ENCODE measurements at regions not wholly inside any gene's neighbourhood (a gene's known extent, or its start where the extent isn't known, plus 50 kb on each side); places are given as distances from the start of the nearest gene placed in this dataset.

- DNase-seq (ENCODE audit: low spot score) (no peak), ATAC-seq (ENCODE audit: low FRiP score) (no peak)
- TF ChIP-seq, protein P1, sequence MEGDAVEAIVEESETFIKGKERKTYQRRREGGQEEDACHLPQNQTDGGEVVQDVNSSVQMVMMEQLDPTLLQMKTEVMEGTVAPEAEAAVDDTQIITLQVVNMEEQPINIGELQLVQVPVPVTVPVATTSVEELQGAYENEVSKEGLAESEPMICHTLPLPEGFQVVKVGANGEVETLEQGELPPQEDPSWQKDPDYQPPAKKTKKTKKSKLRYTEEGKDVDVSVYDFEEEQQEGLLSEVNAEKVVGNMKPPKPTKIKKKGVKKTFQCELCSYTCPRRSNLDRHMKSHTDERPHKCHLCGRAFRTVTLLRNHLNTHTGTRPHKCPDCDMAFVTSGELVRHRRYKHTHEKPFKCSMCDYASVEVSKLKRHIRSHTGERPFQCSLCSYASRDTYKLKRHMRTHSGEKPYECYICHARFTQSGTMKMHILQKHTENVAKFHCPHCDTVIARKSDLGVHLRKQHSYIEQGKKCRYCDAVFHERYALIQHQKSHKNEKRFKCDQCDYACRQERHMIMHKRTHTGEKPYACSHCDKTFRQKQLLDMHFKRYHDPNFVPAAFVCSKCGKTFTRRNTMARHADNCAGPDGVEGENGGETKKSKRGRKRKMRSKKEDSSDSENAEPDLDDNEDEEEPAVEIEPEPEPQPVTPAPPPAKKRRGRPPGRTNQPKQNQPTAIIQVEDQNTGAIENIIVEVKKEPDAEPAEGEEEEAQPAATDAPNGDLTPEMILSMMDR (IDR thresholded peaks at IDR 0.05): no peak
These were observed 1004.4 kb upstream of the ALCAM start for GRCh38 chr3:104362319-104362718.

DNA sequence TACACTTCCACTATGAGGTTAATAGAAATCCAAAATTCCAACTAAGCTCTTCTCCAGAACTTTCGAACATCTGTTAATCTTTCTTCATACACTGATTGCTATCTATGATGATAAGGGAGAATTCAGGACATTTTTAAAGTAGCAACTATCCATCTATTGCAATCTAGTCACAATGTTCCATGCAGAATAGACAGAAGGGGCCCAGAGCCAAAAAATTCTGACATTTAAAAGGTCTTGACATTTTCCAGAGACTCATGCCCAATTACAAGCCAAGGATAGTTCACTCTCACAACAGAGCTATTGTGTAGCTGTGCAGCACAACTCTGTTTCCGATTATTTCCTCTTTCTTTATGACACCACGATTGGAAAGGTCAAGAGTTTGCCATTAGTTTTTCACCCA is 999.7 kb upstream of the ALCAM start:
- TF ChIP-seq, protein P1 (IDR thresholded peaks at IDR 0.05): no peak
- DNase-seq (ENCODE audit: low spot score): no peak
- no peak for ATAC-seq (ENCODE audit: low FRiP score)

DNA sequence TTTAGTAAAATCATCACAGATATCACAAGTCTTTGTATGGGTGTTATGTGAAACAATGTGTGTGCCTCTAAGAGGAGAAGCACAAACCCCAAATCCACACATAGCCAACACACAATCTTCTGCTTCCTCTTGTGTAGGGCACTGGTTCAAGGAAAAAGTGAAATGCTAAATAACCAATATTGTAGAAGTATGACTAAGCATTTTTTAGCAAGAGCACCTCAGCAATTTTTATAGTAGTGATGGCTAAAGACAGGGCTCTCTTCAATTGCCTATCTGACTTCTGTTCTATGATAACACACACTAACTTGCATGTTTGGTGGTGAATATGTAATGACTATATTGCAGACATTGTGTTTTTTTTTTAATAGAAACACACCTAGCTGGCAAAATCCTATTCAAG is 997.9 kb upstream of the ALCAM start:
- DNase-seq (ENCODE audit: low spot score) (no peak), ATAC-seq (ENCODE audit: low FRiP score) (no peak)
- TF ChIP-seq, protein P1 (IDR thresholded peaks at IDR 0.05): no peak

DNA sequence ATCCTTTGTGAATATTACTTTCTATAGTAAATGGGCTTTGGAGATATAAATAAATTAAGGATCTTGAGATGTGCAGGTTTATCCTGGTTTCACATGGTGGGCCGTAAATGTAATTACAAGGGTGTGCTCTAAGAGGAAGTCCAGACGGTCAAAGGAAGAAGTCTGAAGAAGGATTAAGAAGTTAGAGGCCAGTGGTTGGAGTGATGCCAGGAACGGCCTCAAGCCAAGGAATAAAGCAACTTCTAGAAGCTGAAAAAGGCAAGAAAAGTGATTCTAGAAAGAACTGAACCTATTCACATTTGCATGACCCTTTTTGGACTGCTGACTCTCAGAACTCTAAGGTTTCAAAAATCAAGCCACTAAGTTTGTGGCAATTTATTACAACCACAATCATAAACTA is 981.3 kb upstream of the ALCAM start:
- TF ChIP-seq, protein P1 (IDR thresholded peaks at IDR 0.05): no peak
- DNase-seq (ENCODE audit: low spot score) (no peak), ATAC-seq (ENCODE audit: low FRiP score) (no peak)

GRCh38 chr3:104388619-104389018 is 978.1 kb upstream of the ALCAM start:
- TF ChIP-seq, protein P1 (IDR thresholded peaks at IDR 0.05): no peak
- no peak for DNase-seq (ENCODE audit: low spot score)
- ATAC-seq (ENCODE audit: low FRiP score): no peak

- TF ChIP-seq, protein P1 (IDR thresholded peaks at IDR 0.05): no peak
- DNase-seq (ENCODE audit: low spot score) (no peak), ATAC-seq (ENCODE audit: low FRiP score) (no peak)
These were observed 974.4 kb upstream of the ALCAM start for GRCh38 chr3:104392327-104392726.

GRCh38 chr3:104396974-104397669 is 969.6 kb upstream of the ALCAM start:
- no peak for DNase-seq (ENCODE audit: low spot score)
- TF ChIP-seq, protein P1 (IDR thresholded peaks at IDR 0.05): no peak
- ATAC-seq (ENCODE audit: low FRiP score): no peak
